Right lobe of liver (tissue), 4 donors: ENCODE measurements at regions not wholly inside any gene's neighbourhood (a gene's known extent, or its start where the extent isn't known, plus 50 kb on each side); places are given as distances from the start of the nearest gene placed in this dataset.

Experiments
- POLR2A ChIP-seq: fragments of 450-650 bp; IDR thresholded peaks from one replicate; pipeline ENCODE4 v1.6.1; 2017; ENCODE audit warnings: antibody characterized with exemption, mild to moderate bottlenecking
- TF ChIP-seq, protein P1 (sequence below), 4 donors: fragments of 200-600 bp in 3 of 4; fragments of 450-650 bp in 1 of 4; IDR thresholded peaks; one replicate each; pipeline versions ENCODE4 v1.5.1 to v1.8.0; 2016 to 2022; ENCODE audit warnings: antibody characterized with exemption in 4 of 4, mild to moderate bottlenecking in 2 of 4
- donor health status: DM: no; HTN: no; CAD: no.
- donor health status: DM: no; HTN: no; CAD: no.
- donor health status: DM: no; HTN: yes; CAD: no.

DNA sequence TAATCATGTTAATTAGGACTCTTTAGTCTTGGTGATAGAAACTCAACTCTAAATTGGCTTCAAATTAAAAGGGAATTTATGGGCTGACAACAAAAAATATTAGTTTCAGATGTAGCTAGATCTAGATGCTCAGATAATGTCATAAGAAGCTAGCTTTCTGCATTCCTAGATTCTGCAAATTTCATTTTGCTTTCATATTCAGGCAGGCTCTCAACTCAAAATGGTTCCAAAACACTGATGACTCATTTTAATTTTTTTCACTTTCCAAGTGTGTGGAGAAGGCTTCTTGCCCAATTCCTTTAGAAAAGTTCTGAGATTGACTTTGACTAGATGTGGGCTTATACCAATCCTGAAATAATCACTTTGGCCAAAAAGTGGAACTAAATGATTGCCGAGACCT, 236.7 kb upstream of the GOT2 start:
- TF ChIP-seq POLR2A: no peak
- TF ChIP-seq, protein P1, sequence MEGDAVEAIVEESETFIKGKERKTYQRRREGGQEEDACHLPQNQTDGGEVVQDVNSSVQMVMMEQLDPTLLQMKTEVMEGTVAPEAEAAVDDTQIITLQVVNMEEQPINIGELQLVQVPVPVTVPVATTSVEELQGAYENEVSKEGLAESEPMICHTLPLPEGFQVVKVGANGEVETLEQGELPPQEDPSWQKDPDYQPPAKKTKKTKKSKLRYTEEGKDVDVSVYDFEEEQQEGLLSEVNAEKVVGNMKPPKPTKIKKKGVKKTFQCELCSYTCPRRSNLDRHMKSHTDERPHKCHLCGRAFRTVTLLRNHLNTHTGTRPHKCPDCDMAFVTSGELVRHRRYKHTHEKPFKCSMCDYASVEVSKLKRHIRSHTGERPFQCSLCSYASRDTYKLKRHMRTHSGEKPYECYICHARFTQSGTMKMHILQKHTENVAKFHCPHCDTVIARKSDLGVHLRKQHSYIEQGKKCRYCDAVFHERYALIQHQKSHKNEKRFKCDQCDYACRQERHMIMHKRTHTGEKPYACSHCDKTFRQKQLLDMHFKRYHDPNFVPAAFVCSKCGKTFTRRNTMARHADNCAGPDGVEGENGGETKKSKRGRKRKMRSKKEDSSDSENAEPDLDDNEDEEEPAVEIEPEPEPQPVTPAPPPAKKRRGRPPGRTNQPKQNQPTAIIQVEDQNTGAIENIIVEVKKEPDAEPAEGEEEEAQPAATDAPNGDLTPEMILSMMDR (IDR thresholded peaks at IDR 0.05): no peak
